GM18499 (cell line): ENCODE measurements at regions not wholly inside any gene's neighbourhood (a gene's known extent, or its start where the extent isn't known, plus 50 kb on each side); places are given as distances from the start of the nearest gene placed in this dataset.

Experiments used
- ATAC-seq: cut with Tn5 transposase; IDR thresholded peaks from one replicate; pipeline ENCODE4 v1.9.1; 2021; ENCODE audit warnings: moderate number of reproducible peaks; ENCODE audit not compliant: insufficient read depth, unreplicated experiment

DNA sequence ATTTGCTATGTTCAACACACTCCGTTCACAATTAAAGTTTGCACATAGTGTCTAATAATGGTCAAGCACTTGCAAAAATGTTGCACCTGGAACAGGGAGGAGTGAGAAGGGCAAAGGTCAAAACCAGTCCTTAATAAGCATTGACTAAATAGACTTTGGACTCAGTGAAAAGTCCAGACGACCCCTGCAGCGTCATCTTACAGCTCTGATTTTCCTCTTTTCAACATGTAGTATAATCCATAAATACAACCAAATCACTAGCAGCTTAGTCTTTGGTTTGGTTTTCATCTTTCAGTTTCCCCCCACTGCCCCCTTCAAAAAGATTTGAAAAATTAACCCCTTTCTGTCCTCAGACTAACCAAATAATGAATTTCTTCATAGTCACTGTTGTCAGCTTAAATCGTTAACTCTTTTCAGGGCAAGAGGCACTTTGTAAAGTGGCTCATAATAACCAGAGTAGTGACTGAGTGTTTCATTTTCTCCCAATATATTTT lies 290.3 kb downstream of the PTPRC start:
- ATAC-seq, result no peak

- ATAC-seq, result no peak
Observed at GRCh38 chr1:198929961-198930599, 291.2 kb downstream of the PTPRC start.

DNA sequence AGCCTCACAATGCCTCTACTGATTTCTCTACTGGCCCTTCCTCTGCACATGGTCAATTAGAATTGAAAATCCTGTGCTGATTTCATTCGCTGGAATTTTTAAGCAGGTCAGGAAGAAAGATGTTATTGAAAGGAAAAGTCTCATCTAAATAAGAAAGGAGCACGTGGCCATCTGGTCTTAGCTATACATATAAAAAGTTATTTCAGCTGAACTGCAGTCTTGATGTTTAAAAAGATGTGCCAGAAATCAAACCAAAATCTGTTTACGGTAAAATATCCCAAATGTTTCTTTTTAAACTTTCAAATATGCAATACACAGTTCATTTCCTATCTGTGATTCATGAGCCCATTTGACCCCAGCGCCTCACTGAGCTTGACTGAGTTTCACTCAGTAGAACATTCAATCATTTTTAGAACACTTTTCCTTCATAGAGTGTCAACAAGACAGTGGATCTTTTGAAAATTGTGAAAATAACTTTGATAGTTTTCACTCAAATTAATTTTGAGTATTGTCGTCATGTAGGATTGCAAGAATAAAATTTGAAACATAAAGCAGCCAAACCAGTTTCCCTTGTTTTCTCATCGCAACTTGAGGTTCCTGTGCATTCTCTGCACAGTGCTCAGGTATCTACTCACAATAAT lies 293.6 kb downstream of the PTPRC start:
- ATAC-seq, result no peak

- ATAC-seq, result no peak
Observed at GRCh38 chr1:198933515-198934222, 294.8 kb downstream of the PTPRC start.

DNA sequence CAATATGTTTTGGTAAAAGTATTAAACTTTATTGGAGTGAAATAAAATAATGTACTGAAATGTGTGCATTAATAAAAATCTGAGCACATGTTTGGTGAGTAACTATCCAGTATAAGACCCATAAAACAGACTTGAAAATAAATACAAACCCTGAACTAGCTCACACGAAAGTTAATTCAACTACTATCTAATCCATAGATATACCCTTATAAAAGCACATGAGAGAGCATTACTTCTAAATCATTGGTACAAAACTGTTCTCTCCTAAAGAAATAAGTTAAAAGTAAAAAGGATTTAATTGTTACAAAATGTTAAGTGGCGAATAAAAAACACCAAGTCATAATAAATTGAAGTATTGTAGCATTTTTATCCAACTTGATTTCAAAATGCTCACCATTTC lies 295.6 kb downstream of the PTPRC start:
- ATAC-seq, result no peak

DNA sequence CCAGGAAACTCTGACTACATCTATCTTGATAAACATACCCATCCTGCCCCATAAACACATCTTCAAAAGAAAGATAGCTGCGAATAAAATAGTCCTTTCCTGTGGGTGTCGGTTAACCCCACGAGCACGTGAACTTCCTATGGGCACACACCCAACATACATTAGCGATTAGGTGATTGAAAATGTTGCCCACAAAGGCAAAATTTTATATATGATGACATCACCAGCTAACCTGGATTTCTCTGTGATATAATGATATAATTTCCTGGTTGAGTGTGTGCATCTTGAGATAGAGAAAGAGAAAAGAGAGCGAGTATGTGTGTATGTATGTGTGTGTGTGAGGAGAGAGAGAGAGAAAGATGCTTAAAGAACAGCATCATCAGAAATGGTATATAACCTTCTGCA lies 296.1 kb downstream of the PTPRC start:
- ATAC-seq, result no peak

- ATAC-seq, result no peak
Observed at GRCh38 chr1:198935306-198935921, 296.6 kb downstream of the PTPRC start.

- ATAC-seq, result no peak
Observed at GRCh38 chr1:198936371-198937083, 297.7 kb downstream of the PTPRC start.

DNA sequence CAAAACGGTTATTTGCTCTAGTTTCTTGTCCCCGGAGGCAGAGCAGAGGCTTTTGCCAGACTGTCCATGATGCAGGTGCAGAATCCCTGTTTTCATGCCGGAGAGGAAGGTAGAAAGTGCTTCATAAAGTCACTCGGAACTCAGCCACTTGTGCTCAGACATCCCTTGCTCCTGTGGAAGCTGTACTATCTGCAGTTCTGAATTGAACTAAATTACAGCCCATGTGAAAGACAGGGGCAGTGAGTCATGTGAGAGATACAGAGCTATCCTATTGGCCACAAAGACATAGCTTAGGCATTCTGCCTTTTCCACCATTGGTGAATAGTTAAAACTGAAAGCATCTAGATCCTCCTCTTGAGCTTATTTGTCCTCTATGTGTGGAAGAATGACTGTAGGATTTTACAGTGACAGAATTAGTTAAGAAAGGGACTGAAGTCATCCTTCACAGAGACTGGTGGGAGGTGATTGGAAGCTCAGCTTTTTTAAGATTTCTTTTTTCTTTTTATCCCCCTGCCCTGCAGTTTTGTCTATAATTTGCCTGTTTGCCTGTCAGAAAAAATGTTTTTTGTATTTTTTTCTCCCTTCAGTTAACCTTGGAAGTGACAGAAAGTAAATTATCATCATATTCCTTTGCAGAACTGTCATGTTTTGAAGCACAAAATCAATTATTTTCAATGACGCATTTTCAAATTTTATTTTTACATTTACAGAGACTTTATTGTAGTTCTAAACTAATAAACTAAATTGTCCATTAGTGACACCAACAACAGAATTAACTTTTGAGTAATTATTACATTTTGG lies 298.6 kb downstream of the PTPRC start:
- peak; percentile 93 for ATAC-seq

DNA sequence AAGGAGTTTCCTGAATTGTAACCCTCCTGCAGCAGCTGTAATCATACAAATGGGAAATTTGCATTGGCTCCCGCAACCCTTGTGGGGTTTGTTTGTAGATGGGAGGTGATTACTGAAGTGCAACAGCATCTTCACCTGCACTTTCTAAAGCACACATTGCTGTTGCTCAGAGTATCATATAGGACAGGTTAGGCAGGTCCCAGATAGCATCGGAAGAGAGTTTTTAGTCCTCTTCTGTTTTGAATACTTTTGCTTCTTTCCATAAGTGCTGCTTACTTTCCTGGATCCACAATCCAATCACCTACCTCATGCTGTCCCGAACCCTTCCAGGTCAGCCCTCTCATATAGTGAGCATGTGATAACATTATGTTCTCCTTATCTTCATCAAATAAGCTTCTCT lies 300.4 kb downstream of the PTPRC start:
- ATAC-seq, result no peak

- no peak for ATAC-seq
Observed at GRCh38 chr1:198939956-198940355, 301.1 kb downstream of the PTPRC start.

DNA sequence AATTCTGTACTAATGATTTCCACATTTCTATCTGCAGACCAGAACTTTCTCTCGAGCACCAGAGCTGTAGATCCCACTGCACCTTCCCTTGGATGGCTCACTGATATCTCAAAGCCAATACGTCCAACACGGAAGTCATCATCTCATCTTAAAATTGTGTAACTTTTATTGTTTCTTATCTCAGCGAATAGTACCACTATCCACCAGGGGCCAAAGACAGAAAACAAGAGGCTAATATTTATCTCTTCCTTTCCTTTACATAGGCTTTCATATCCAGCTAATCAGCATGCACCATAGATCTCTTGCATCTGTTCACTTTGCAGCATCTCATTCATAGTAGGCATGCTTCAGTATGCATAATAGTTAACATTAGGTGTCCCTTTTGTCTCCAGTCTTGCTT lies 303.6 kb downstream of the PTPRC start:
- no peak for ATAC-seq

DNA sequence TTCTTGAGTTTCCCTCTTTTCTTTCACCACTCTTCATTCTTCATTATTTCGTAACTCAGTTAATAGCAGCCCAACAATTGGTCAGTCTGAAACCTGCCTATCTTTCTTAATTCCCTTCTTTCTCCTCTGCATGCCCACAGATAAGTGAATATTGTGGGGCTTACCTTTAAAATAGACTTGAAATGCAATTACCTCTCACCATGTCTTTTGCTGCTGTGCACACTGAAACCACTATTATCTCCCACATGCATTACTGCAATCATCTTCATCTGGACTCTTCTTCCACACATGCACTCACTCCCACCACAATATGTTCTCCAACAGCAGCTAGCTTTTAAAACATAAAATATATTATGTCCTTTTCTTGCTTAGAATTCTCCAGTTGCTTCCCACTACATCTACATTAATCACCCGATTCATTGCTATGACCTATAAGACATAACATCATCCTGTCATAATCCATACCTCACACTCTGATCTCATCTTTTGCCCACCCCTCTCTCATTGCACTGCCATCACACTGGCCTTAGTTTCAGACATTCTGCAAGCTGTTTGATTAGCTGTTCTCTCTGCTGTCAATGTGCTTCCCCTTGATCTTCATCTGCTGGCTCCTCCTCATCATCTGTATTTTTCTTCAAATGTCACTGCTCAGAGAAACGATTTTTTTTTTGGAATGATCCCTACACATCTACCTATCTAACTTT lies 304.8 kb downstream of the PTPRC start:
- no peak for ATAC-seq

DNA sequence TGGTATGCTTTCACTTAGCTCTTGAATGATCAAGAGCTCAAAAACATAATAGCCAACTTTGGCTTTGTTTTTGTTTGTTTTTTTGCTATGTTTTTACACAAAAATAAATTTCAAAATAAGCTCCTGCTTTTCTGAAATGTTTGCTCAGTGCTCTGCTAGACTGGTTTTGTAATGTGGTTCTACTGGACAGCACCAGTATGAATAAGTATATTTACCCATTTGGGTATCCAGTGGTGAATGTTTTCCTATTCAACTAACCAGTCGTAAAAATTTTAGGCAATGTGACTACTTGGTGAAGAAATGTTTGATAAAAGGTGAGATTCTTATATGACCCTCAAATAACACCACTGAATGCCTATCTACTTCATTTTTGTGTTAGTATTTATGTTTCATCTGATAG lies 308.6 kb downstream of the PTPRC start:
- ATAC-seq, result no peak

- ATAC-seq, result no peak
Observed at GRCh38 chr1:198948895-198949659, 310.2 kb downstream of the PTPRC start.

DNA sequence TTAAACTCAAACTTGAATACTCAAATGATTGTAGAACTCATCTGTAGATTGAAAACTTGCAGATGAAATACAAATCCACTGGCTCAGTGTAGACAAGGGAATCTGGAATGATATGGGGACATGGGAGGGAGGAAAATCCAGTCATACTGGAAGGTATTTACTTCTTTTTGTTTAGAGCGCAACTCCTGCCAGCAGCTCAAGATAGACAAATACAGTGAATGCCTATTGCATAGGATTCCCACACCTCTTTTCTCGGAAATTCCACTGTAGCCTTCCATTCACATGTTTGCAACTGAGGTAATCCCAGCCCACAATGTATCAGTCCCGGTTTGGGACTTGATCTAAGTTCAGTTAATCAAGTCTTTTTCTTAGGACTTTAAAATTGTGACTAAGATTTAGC lies 311.2 kb downstream of the PTPRC start:
- ATAC-seq, result no peak

- ATAC-seq, result no peak
Observed at GRCh38 chr1:198955085-198955484, 316.2 kb downstream of the PTPRC start.

DNA sequence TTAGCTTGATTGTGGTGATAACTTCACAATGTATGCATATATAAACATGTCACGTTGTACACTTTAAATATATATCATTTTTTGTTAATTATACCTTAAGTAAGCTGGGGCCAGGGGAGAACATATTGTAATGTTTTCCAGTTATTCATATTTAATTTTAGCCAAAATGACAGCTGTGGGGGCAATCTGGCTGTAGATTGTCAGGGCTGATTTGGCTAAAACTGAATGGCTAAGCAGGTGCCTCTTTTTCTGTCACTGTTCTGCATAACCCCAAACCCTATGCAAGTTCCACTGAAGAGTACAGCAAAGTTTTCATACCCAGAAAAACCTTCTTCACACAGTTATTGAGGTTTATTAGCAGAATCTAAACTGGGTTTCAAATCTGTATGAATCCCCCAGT lies 318.2 kb downstream of the PTPRC start:
- ATAC-seq, result no peak
